ENCODE measurements at regions not wholly inside any gene's neighbourhood (a gene's known extent, or its start where the extent isn't known, plus 50 kb on each side); places are given as distances from the start of the nearest gene placed in this dataset.

DNA sequence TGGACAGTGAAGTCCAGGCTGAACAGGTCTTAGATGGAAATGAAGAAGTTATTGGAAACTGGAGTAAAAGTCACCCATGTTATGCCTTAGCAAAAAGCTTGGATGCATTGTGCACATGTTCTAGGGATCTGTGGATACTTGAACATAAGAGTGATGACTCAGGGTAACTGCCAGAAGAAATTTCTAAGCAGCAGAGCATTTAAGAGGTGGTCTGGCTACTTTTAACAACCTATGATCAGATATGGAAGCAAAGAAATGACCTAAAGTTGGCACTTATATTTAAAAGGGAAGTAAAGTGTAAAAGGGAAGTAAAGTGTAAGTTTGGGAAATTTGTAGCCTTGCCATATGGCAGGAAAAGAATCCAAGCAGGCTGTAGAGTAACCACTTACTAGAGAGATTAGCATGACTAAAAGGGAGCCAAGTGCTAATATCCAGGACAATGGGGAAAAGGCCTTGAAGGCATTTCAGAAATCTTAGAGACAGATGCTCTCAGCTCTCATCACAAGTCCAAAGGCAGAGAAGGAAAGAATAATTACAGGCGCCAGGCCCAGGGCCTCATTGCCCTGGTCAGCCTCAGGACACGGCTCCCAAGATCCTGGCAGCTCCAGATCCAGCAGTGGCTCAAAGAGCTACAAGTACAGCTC is 73.9 kb upstream of the KCNH8 start:
- peaks cover 17% of the 10 kb centered on the region for H3K9me3 ChIP-seq (ENCODE audit: control insufficient read depth, insufficient read depth, low read length)
- no peak overlapping the region for H2BK5ac ChIP-seq (ENCODE audit: low read depth, low read length, poor library complexity, severe bottlenecking)
- no peak overlapping the region for H3K56ac ChIP-seq (ENCODE audit: extremely low read depth, insufficient read depth, low read length)
- H2BK120ac ChIP-seq (ENCODE audit: low read depth, low read length) = no peak overlapping the region
- H2AK5ac ChIP-seq (ENCODE audit: low read depth, low read length) = no peak overlapping the region
- H2AK9ac ChIP-seq (replicated peaks; ENCODE audit: low read depth, low read length, poor library complexity) = no peak overlapping the region
- no peak overlapping the region for H2BK15ac ChIP-seq (ENCODE audit: low read depth, low read length)
- no peak overlapping the region for H2BK20ac ChIP-seq (ENCODE audit: low read depth, low read length)
- no peaks in the 10 kb centered on the region for H3K36me3 ChIP-seq (ENCODE audit: control insufficient read depth, insufficient read depth, low read length)
- 0% methylated on average over 1 of the region's 2 CpGs; no CpG with 5 or more reads in 1 of the 2 experiments for WGBS, 2 experiments (ENCODE audit: extremely low coverage in 2 of 2, insufficient read length in 1 of 2)
- in situ Hi-C loops (cut with MboI; ENCODE audit: low sequenced_read_pairs) (no loop called here), dilution Hi-C loops (cut with HindIII; ENCODE audit: low sequenced_read_pairs, unreplicated experiment) (no loop called here), intact Hi-C loops (cut with micrococcal nuclease) (no loop called here)
- no peaks in the 10 kb centered on the region for H3K9me1 ChIP-seq (ENCODE audit: insufficient read depth, low read length)
- no peak overlapping the region for H3K4me2 ChIP-seq (ENCODE audit: low read depth, low read length)
- no peak overlapping the region for H3K14ac ChIP-seq (replicated peaks; ENCODE audit: low read depth, low read length)
- no peak overlapping the region for H4K8ac ChIP-seq (ENCODE audit: low read depth in 2 of 2, low read length in 2 of 2)
- no peak overlapping the region for H2AFZ ChIP-seq (replicated peaks; ENCODE audit: low read length, poor library complexity)
- ChIA-PET POLR2A (ENCODE audit: unreplicated experiment) (no interaction called here), CTCF (no interaction called here)
- no peak overlapping the region for H3K27ac ChIP-seq (ENCODE audit: insufficient read depth, low read length)
- DNase-seq = no peak
- ATAC-seq (ENCODE audit: low read depth) = no peak
- no peak overlapping the region for H3K23ac ChIP-seq (ENCODE audit: low read depth, low read length)
- no peak overlapping the region for H3K4me3 ChIP-seq (ENCODE audit: insufficient read depth, low read depth, low read length)
- no peaks in the 10 kb centered on the region for H4K20me1 ChIP-seq (ENCODE audit: insufficient read depth, low read length)
- no peak overlapping the region for H3K4ac ChIP-seq (ENCODE audit: low read depth, low read length)
- BruUV-seq (replicated peaks) = no TSS peak
- no peaks in the 10 kb centered on the region for H3K27me3 ChIP-seq (ENCODE audit: control insufficient read depth, insufficient read depth, low read length)
- TF ChIP-seq NFE2L2 (IDR thresholded peaks at IDR 0.05; ENCODE audit: low read depth, low read length) = no peak
- TF ChIP-seq BHLHE40 (IDR thresholded peaks at IDR 0.05; ENCODE audit: low read depth, low read length) = no peak
- TF ChIP-seq USF2 (IDR thresholded peaks at IDR 0.05; ENCODE audit: low read depth, low read length) = no peak
- TF ChIP-seq SMC3 (IDR thresholded peaks at IDR 0.05; ENCODE audit: low read depth, low read length) = no peak
- TF ChIP-seq MAFK (IDR thresholded peaks at IDR 0.05; ENCODE audit: low read depth, low read length) = no peak
- TF ChIP-seq MXI1 (IDR thresholded peaks at IDR 0.05; ENCODE audit: borderline replicate concordance, low read depth, low read length) = no peak
- no peak for TF ChIP-seq POLR2A (IDR thresholded peaks at IDR 0.05; ENCODE audit: low read depth, low read length)
- H3K18ac ChIP-seq (ENCODE audit: low read depth, low read length) = no peak overlapping the region
- no peak overlapping the region for H3K9ac ChIP-seq (ENCODE audit: low read depth, low read length)
- H4K5ac ChIP-seq (ENCODE audit: low read depth, low read length) = no peak overlapping the region
- H3K79me1 ChIP-seq (ENCODE audit: low read depth in 1 of 2, low read length in 2 of 2) = no peaks in the 10 kb centered on the region
- no peaks in the 10 kb centered on the region for H3K4me1 ChIP-seq (ENCODE audit: control insufficient read depth, insufficient read depth, low read length)
- H4K91ac ChIP-seq (ENCODE audit: insufficient read depth, low read depth, low read length) = no peak overlapping the region
